NAMALWA (cell line): ENCODE measurements at regions not wholly inside any gene's neighbourhood (a gene's known extent, or its start where the extent isn't known, plus 50 kb on each side); places are given as distances from the start of the nearest gene placed in this dataset.

Experiments used
- DNase-seq: peaks from one replicate; pipeline ENCODE4 v3.0.0-alpha.2; 2015; ENCODE audit warnings: low spot score

- DNase-seq = no peak
These were observed 750.3 kb downstream of the CBLN4 start for GRCh38 chr20:55255016-55255415.

GRCh38 chr20:55253781-55254180 is 751.5 kb downstream of the CBLN4 start:
- DNase-seq = no peak

- no peak for DNase-seq
These were observed 752.8 kb downstream of the CBLN4 start for GRCh38 chr20:55252521-55252920.

GRCh38 chr20:55251170-55251569 is 754.1 kb downstream of the CBLN4 start:
- DNase-seq = no peak

GRCh38 chr20:55242853-55243252 is 762.5 kb downstream of the CBLN4 start:
- DNase-seq = no peak

GRCh38 chr20:55239269-55239668 is 763.9 kb downstream of the DOK5 start:
- DNase-seq = no peak

- no peak for DNase-seq
These were observed 757.3 kb downstream of the DOK5 start for GRCh38 chr20:55232647-55233046.

- DNase-seq = no peak
These were observed 754.1 kb downstream of the DOK5 start for GRCh38 chr20:55229451-55229850.

- DNase-seq = no peak
These were observed 741.3 kb downstream of the DOK5 start for GRCh38 chr20:55216525-55217242.

- DNase-seq = no peak
These were observed 738.3 kb downstream of the DOK5 start for GRCh38 chr20:55213653-55214052.

GRCh38 chr20:55211481-55211880 is 736.1 kb downstream of the DOK5 start:
- DNase-seq = no peak

GRCh38 chr20:55205665-55206064 is 730.3 kb downstream of the DOK5 start:
- no peak for DNase-seq

- DNase-seq = no peak
These were observed 724.9 kb downstream of the DOK5 start for GRCh38 chr20:55200317-55200716.

GRCh38 chr20:55194947-55195346 is 719.6 kb downstream of the DOK5 start:
- DNase-seq = no peak

- DNase-seq = no peak
These were observed 710.8 kb downstream of the DOK5 start for GRCh38 chr20:55186228-55186627.

- no peak for DNase-seq
These were observed 699.7 kb downstream of the DOK5 start for GRCh38 chr20:55175081-55175480.

- no peak for DNase-seq
These were observed 699.2 kb downstream of the DOK5 start for GRCh38 chr20:55174635-55175034.

- no peak for DNase-seq
These were observed 698.8 kb downstream of the DOK5 start for GRCh38 chr20:55174172-55174571.

- no peak for DNase-seq
These were observed 698.2 kb downstream of the DOK5 start for GRCh38 chr20:55173601-55174000.

GRCh38 chr20:55172310-55173002 is 697.1 kb downstream of the DOK5 start:
- DNase-seq = no peak

GRCh38 chr20:55166063-55166462 is 690.7 kb downstream of the DOK5 start:
- DNase-seq = no peak

- DNase-seq = no peak
These were observed 685.6 kb downstream of the DOK5 start for GRCh38 chr20:55160996-55161395.

GRCh38 chr20:55160037-55160436 is 684.6 kb downstream of the DOK5 start:
- DNase-seq = no peak

GRCh38 chr20:55159230-55159629 is 683.8 kb downstream of the DOK5 start:
- no peak for DNase-seq
